B cell (primary cell): ENCODE measurements at regions not wholly inside any gene's neighbourhood (a gene's known extent, or its start where the extent isn't known, plus 50 kb on each side); places are given as distances from the start of the nearest gene placed in this dataset.

ENCODE experiments used
- ATAC-seq: fragments of 200-7000 bp; cut with Tn5 transposase; one replicate; pipeline ENCODE4 v1.10.0; 2021; ENCODE audit warnings: low read depth, mild to moderate bottlenecking, moderate number of reproducible peaks, moderate library complexity
- CTCF ChIA-PET: fragments of 350-600 bp; sonication (Branson Sonifier 250); formaldehyde crosslinking; loops from one replicate; lab custom pipeline; 2021; ENCODE audit warnings: antibody characterized with exemption, inconsistent platforms; lab: Charles Lee
- POLR2A ChIA-PET: fragments of 350-600 bp; sonication (Branson Sonifier 250); formaldehyde crosslinking; loops from one replicate; lab custom pipeline; 2021; ENCODE audit warnings: antibody characterized with exemption; lab: Charles Lee
- DNase-seq: peaks from one replicate; pipeline ENCODE4 v3.0.0; 2013
- H2AFZ ChIP-seq: 2 replicates; pipeline ENCODE4 v1.6.1; 2012; ENCODE audit warnings: mild to moderate bottlenecking, low read depth, low read length; ENCODE audit not compliant: insufficient read depth, poor library complexity, severe bottlenecking
- H3K27ac ChIP-seq, 2 donors: 1 replicate in 1 of 2; 2 replicates in 1 of 2; pipeline ENCODE4 v1.5.1; 2012 to 2013; ENCODE audit warnings: low read length in 2 of 2, mild to moderate bottlenecking in 2 of 2, moderate library complexity in 1 of 2
- H3K27me3 ChIP-seq, 4 experiments: fragments of 200-600 bp in 1 of 4; sonication (generic) in 1 of 4; replicated peaks in 1 of 4; 1 replicate in 2 of 4; 2 replicates in 2 of 4; pipeline versions ENCODE4 v1.6.1 to v1.7.0; 2013 to 2016; ENCODE audit warnings: low read length in 3 of 4, mild to moderate bottlenecking in 2 of 4, mixed read lengths in 1 of 4, moderate library complexity in 1 of 4; ENCODE audit not compliant: insufficient read depth in 4 of 4, control insufficient read depth in 3 of 4; ENCODE audit errors: control extremely low read depth in 1 of 4
- H3K36me3 ChIP-seq, 2 experiments: replicated peaks in 1 of 2; 1 replicate in 1 of 2; 2 replicates in 1 of 2; pipeline versions ENCODE4 v1.6.1 to v1.7.1; 2013; ENCODE audit warnings: low read length in 1 of 2; ENCODE audit not compliant: insufficient read depth in 2 of 2, control insufficient read depth in 1 of 2; ENCODE audit errors: control extremely low read depth in 1 of 2, extremely low read depth in 1 of 2
- H3K4me1 ChIP-seq, 2 donors: fragments of 200-600 bp in 1 of 2; sonication (generic) in 1 of 2; 1 replicate in 1 of 2; 2 replicates in 1 of 2; pipeline versions ENCODE4 v1.5.1 to v1.6.1; 2013 to 2017; ENCODE audit warnings: low read length in 2 of 2; ENCODE audit not compliant: control insufficient read depth in 2 of 2, insufficient read depth in 2 of 2
- H3K4me2 ChIP-seq: replicated peaks from 2 replicates; pipeline ENCODE3; 2012; ENCODE audit warnings: mild to moderate bottlenecking, low read depth, low read length; ENCODE audit not compliant: poor library complexity, severe bottlenecking
- H3K4me3 ChIP-seq, 5 experiments: fragments of 200-600 bp in 1 of 5; sonication (generic) in 1 of 5; 1 replicate in 3 of 5; 2 replicates in 2 of 5; pipeline versions ENCODE4 v1.5.1 to v1.7.0; 2011 to 2016; ENCODE audit warnings: low read length in 4 of 5, mild to moderate bottlenecking in 4 of 5, low read depth in 2 of 5, control low read depth in 1 of 5, moderate library complexity in 1 of 5; ENCODE audit not compliant: insufficient read depth in 1 of 5; ENCODE audit errors: control extremely low read depth in 1 of 5, extremely low read depth in 1 of 5
- H3K79me2 ChIP-seq: fragments of 200-600 bp; sonication (generic); one replicate; pipeline ENCODE4 v1.6.0; 2016; ENCODE audit warnings: low read length; ENCODE audit not compliant: control insufficient read depth, insufficient read depth
- H3K9ac ChIP-seq: fragments of 200-600 bp; sonication (generic); 2 replicates; pipeline ENCODE4 v1.6.1; 2017; ENCODE audit warnings: mild to moderate bottlenecking, low read length, moderate library complexity
- H3K9me3 ChIP-seq, 3 donors: one replicate each; pipeline versions ENCODE4 v1.6.1 to v1.7.1; 2013; ENCODE audit warnings: low read length in 2 of 3; ENCODE audit not compliant: control insufficient read depth in 2 of 3, insufficient read depth in 1 of 3; ENCODE audit errors: control extremely low read depth in 1 of 3
- H4K20me1 ChIP-seq: 2 replicates; pipeline ENCODE4 v1.6.0; 2012; ENCODE audit warnings: mild to moderate bottlenecking, low read length; ENCODE audit not compliant: insufficient read depth, control insufficient read depth, poor library complexity, severe bottlenecking
- H3K27ac Mint-ChIP-seq: one replicate; pipeline ENCODE4 v1.8.0; 2021; ENCODE audit warnings: mixed read lengths
- H3K27me3 Mint-ChIP-seq: one replicate; pipeline ENCODE4 v1.8.0; 2021; ENCODE audit warnings: mixed read lengths
- H3K4me1 Mint-ChIP-seq: one replicate; pipeline ENCODE4 v1.8.0; 2021; ENCODE audit warnings: mixed read lengths
- H3K4me3 Mint-ChIP-seq: one replicate; pipeline ENCODE4 v1.8.0; 2021; ENCODE audit warnings: mixed read lengths
- H3K9me3 Mint-ChIP-seq: one replicate; pipeline ENCODE4 v1.8.0; 2022; ENCODE audit warnings: mixed read lengths; ENCODE audit not compliant: insufficient read depth
- EZH2 ChIP-seq: IDR thresholded peaks from 2 replicates; pipeline ENCODE4 v1.6.1; 2012; ENCODE audit warnings: borderline replicate concordance, low read depth, mild to moderate bottlenecking, moderate library complexity, low read length; ENCODE audit not compliant: insufficient read depth, poor library complexity, severe bottlenecking
- WGBS: methylation state at CpG from one replicate; pipeline ENCODE4 v1.1.5; 2013; ENCODE audit warnings: missing lambda C conversion rate; ENCODE audit not compliant: insufficient coverage; 5-methylcytosine and 5-hydroxymethylcytosine counted together
- intact Hi-C: fragments of 100-400 bp; cut with micrococcal nuclease; formaldehyde crosslinking; loops from one replicate; pipeline ENCODE4 v1.10.0; 2022
- TF ChIP-seq, protein P1 (sequence below): fragments of 200-600 bp; IDR thresholded peaks from one replicate; pipeline ENCODE4 v1.8.0; 2022; ENCODE audit warnings: antibody characterized with exemption, mild to moderate bottlenecking

DNA sequence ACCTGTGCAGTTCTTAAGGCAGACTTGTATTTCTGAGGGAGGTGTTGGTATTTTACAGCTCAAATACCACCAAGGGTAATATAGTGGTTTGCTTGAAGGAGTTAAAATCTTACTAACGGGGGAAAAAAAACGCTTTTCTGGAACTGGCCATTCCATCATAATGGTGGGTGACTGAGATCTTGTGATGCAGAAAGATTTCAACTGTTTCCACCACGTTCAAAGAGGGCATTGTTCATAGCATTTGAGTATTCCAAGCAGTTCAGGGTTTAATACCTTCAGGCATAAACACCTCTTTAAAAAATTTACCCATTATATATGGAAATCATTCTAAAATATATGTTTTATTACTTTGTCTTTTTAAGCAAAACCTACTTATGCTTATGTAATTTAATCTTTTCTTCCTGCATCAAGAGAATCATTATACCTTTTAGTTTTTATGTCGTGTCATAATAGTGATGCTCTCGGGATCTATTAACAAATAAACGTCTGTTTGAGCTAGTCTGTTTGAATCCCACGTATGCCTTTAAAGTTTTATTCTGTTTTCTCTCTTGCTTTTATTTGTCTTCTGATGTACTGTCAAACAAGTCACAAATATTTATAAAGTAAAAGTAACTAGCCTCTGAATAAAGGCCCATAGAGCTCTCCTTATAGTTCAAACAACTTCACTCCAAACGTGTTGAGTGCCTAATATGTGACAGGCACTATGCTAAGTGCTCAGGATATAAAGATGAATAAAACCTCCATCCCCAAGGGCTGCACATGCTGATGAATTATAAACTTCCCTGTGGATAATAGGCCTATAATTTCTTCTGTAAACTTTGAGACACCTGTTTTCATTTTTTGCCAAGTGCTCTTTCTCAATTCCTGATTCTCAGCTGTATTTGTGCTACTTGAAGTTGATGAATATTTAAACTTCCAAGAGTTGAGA, 298.8 kb upstream of the FERMT1 start:
- Histone ChIP-seq H3K4me1 (no peaks in the 10 kb centered on the region), H3K4me2 (no peak overlapping the region), H3K9me3 (peaks cover 0 to 3% (median 0%) of the 10 kb centered on the region in 3 donors), H2AFZ (no peak overlapping the region), H3K27ac (no peak overlapping the region), H4K20me1 (no peaks in the 10 kb centered on the region), H3K36me3 (no peaks in the 10 kb centered on the region), H3K9ac (no peak overlapping the region), H3K27me3 (no peaks in the 10 kb centered on the region), H3K4me3 (no peak overlapping the region), H3K79me2 (no peaks in the 10 kb centered on the region)
- no peak overlapping the region for H3K27ac Mint-ChIP-seq
- H3K27me3 Mint-ChIP-seq: no peaks in the 10 kb centered on the region
- H3K4me1 Mint-ChIP-seq: no peaks in the 10 kb centered on the region
- POLR2A ChIA-PET: no interaction called here
- intact Hi-C loops: no loop called here
- ATAC-seq (no peak), DNase-seq (no peak)
- H3K9me3 Mint-ChIP-seq: no peaks in the 10 kb centered on the region
- no peak for TF ChIP-seq EZH2
- TF ChIP-seq, protein P1, sequence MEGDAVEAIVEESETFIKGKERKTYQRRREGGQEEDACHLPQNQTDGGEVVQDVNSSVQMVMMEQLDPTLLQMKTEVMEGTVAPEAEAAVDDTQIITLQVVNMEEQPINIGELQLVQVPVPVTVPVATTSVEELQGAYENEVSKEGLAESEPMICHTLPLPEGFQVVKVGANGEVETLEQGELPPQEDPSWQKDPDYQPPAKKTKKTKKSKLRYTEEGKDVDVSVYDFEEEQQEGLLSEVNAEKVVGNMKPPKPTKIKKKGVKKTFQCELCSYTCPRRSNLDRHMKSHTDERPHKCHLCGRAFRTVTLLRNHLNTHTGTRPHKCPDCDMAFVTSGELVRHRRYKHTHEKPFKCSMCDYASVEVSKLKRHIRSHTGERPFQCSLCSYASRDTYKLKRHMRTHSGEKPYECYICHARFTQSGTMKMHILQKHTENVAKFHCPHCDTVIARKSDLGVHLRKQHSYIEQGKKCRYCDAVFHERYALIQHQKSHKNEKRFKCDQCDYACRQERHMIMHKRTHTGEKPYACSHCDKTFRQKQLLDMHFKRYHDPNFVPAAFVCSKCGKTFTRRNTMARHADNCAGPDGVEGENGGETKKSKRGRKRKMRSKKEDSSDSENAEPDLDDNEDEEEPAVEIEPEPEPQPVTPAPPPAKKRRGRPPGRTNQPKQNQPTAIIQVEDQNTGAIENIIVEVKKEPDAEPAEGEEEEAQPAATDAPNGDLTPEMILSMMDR: no peak
- no CpG with 5 or more reads among the region's 8 CpGs for WGBS
- no peak overlapping the region for H3K4me3 Mint-ChIP-seq
- CTCF ChIA-PET: no interaction called here

DNA sequence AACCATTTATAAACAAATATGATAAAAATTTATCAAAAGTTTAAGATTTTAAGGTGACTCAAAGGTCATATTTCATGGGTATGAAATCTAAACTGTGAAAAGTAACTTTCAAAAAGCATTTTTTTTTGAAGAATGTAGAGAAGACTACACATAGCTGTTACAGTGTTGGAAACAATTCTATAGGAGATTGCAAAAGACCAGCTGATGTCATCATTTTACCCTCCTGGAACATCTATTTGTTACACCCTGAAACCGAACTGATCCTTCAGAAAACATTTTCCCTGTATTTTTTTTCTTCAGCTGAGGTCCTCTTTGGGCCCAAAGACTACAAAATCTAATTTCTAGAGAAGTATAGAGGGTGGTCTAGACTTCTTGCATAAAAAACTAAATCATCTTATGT, 297.5 kb upstream of the FERMT1 start:
- H3K4me1 ChIP-seq: no peaks in the 10 kb centered on the region
- ChIA-PET POLR2A (no interaction called here), CTCF (no interaction called here)
- H2AFZ ChIP-seq: no peak overlapping the region
- H3K4me1 Mint-ChIP-seq: no peaks in the 10 kb centered on the region
- no peaks in the 10 kb centered on the region for H4K20me1 ChIP-seq
- WGBS: no CpG with 5 or more reads among the region's 1 CpG
- H3K27ac ChIP-seq: no peak overlapping the region
- ATAC-seq: no peak
- H3K9me3 ChIP-seq: peaks cover 0 to 3% (median 0%) of the 10 kb centered on the region in 3 donors
- no peak overlapping the region for H3K27ac Mint-ChIP-seq
- no peaks in the 10 kb centered on the region for H3K36me3 ChIP-seq
- TF ChIP-seq, protein P1: no peak
- TF ChIP-seq EZH2: no peak
- intact Hi-C loops: no loop called here
- no peaks in the 10 kb centered on the region for H3K27me3 Mint-ChIP-seq
- no peaks in the 10 kb centered on the region for H3K27me3 ChIP-seq
- H3K79me2 ChIP-seq: no peaks in the 10 kb centered on the region
- H3K4me3 ChIP-seq: no peak overlapping the region
- no peak for DNase-seq
- no peaks in the 10 kb centered on the region for H3K9me3 Mint-ChIP-seq
- H3K4me2 ChIP-seq: no peak overlapping the region
- H3K9ac ChIP-seq: no peak overlapping the region
- no peak overlapping the region for H3K4me3 Mint-ChIP-seq
